Transverse colon (tissue), 4 donors: ENCODE measurements at regions not wholly inside any gene's neighbourhood (a gene's known extent, or its start where the extent isn't known, plus 50 kb on each side); places are given as distances from the start of the nearest gene placed in this dataset.

Experiments used
- EP300 ChIP-seq: sonication (generic); formaldehyde crosslinking; IDR thresholded peaks from one replicate; pipeline ENCODE4 v1.6.1; 2017; ENCODE audit warnings: antibody characterized with exemption, low read depth
- POLR2A ChIP-seq: fragments of 450-650 bp; IDR thresholded peaks from one replicate; pipeline ENCODE4 v1.6.1; 2016; ENCODE audit warnings: antibody characterized with exemption, mild to moderate bottlenecking, moderate library complexity
- POLR2AphosphoS5 ChIP-seq, 3 donors: sonication (generic); formaldehyde crosslinking; IDR thresholded peaks; one replicate each; pipeline ENCODE4 v1.6.1; 2016; ENCODE audit warnings: antibody characterized with exemption in 3 of 3
- TF ChIP-seq, protein P1 (sequence below), 5 experiments: fragments of 200-600 bp in 3 of 5; fragments of 450-650 bp in 2 of 5; sonication (generic) in 3 of 5; IDR thresholded peaks; 1 replicate in 2 of 5; 2 replicates in 3 of 5; pipeline ENCODE4 v1.5.1; 2016 to 2017; ENCODE audit warnings: antibody characterized with exemption in 5 of 5, inconsistent platforms in 3 of 5, mild to moderate bottlenecking in 2 of 5, moderate library complexity in 1 of 5

DNA sequence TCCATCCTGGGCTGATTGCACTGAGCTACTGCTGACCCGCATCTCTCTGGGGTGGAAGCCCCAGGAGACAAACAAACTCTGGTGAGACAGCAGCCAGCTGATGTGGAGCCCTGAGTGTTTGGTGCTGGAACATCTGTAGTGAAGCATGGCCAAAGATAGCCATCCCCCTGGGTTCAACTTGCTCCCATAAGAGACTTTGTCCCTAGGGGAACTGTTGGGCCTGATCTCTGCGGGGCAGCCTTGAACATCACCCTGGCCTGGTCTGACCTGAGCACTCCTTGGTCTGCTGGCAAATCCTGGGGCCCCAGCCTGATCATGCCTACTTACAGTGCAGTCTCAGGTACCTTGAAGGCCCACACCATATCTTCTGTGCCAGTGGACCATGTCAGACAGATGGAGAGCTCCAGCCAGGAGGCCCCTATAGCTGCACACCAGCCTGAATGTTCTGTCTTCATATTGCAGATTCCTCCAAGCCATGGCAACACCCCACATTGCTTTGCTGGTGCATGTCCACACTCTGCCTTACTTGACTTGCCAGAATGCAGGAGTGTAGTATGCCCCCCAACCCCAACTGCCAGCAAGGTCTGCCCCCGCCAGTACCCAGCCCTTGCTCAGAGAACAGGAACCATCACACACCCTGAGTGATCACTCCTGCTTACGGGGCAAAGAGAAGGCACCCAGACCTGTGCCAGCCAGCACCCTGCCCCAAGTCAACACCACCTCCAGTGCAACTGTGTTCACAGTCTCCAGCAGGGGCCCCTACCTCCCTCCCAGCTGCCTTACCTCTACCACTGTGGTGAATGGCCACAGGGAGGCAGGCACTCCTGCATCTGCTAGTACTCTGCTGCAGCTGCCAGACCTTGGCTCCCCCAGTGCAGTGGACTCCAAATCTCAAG, 690.5 kb upstream of the NR5A2 start:
- TF ChIP-seq POLR2A (no peak), POLR2AphosphoS5 (IDR thresholded peaks at IDR 0.05) (no peak), EP300 (no peak)
- TF ChIP-seq, protein P1, sequence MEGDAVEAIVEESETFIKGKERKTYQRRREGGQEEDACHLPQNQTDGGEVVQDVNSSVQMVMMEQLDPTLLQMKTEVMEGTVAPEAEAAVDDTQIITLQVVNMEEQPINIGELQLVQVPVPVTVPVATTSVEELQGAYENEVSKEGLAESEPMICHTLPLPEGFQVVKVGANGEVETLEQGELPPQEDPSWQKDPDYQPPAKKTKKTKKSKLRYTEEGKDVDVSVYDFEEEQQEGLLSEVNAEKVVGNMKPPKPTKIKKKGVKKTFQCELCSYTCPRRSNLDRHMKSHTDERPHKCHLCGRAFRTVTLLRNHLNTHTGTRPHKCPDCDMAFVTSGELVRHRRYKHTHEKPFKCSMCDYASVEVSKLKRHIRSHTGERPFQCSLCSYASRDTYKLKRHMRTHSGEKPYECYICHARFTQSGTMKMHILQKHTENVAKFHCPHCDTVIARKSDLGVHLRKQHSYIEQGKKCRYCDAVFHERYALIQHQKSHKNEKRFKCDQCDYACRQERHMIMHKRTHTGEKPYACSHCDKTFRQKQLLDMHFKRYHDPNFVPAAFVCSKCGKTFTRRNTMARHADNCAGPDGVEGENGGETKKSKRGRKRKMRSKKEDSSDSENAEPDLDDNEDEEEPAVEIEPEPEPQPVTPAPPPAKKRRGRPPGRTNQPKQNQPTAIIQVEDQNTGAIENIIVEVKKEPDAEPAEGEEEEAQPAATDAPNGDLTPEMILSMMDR (IDR thresholded peaks at IDR 0.05) = no peak
